Lung (tissue), 11 donors: ENCODE measurements at regions not wholly inside any gene's neighbourhood (a gene's known extent, or its start where the extent isn't known, plus 50 kb on each side); places are given as distances from the start of the nearest gene placed in this dataset.

Experiments used
- ATAC-seq: fragments of 200-7000 bp; cut with Tn5 transposase; one replicate; pipeline ENCODE4 v1.9.1; 2020; ENCODE audit warnings: moderate number of reproducible peaks; ENCODE audit not compliant: insufficient read depth, low FRiP score
- DNase-seq, 3 donors: peaks; one replicate each; pipeline ENCODE4 v3.0.0-alpha.2; 2013 to 2017
- H3K27ac ChIP-seq, 2 donors: one replicate each; pipeline ENCODE4 v1.5.1; 2013; ENCODE audit warnings: mild to moderate bottlenecking in 2 of 2, moderate library complexity in 2 of 2, control low read depth in 1 of 2, inconsistent platforms in 1 of 2, low read depth in 1 of 2, low read length in 1 of 2
- H3K27me3 ChIP-seq, 3 donors: one replicate each; pipeline ENCODE4 v1.5.1; 2013; ENCODE audit warnings: low read length in 2 of 3; ENCODE audit not compliant: control insufficient read depth in 3 of 3, insufficient read depth in 3 of 3
- H3K36me3 ChIP-seq, 4 donors: one replicate each; pipeline ENCODE4 v1.5.1; 2013; ENCODE audit warnings: low read length in 4 of 4, mild to moderate bottlenecking in 1 of 4, moderate library complexity in 1 of 4; ENCODE audit not compliant: control insufficient read depth in 4 of 4, insufficient read depth in 4 of 4
- H3K4me1 ChIP-seq, 5 donors: one replicate each; pipeline ENCODE4 v1.5.1; 2013; ENCODE audit warnings: low read length in 5 of 5, mild to moderate bottlenecking in 2 of 5, moderate library complexity in 1 of 5; ENCODE audit not compliant: control insufficient read depth in 5 of 5, insufficient read depth in 5 of 5
- H3K4me3 ChIP-seq: one replicate; pipeline ENCODE4 v1.5.1; 2013; ENCODE audit warnings: mild to moderate bottlenecking, control low read depth, moderate library complexity
- H3K9ac ChIP-seq, 2 donors: one replicate each; pipeline ENCODE4 v1.5.1; 2013; ENCODE audit warnings: low read length in 2 of 2, control low read depth in 1 of 2; ENCODE audit not compliant: insufficient read depth in 1 of 2
- H3K9me3 ChIP-seq, 4 donors: one replicate each; pipeline ENCODE4 v1.5.1; 2013; ENCODE audit warnings: low read length in 3 of 4, mild to moderate bottlenecking in 1 of 4, moderate library complexity in 1 of 4; ENCODE audit not compliant: control insufficient read depth in 4 of 4, insufficient read depth in 3 of 4
- CTCF ChIP-seq: IDR thresholded peaks from 2 replicates; pipeline ENCODE4 v1.5.1; 2012; ENCODE audit warnings: mild to moderate bottlenecking; ENCODE audit errors: control extremely low read depth, extremely low read depth
- WGBS, 2 donors: extraction: QIAGEN DNeasy Blood & Tissue Kit; methylation state at CpG; one replicate each; pipeline ENCODE4 v1.1.7; 2013; 5-methylcytosine and 5-hydroxymethylcytosine counted together
- donor health status: control.
- donor health status: control.
- donor health status: Bipolar disorder and iron deficiency.
- donor health status: healthy.
- donor health status: DM: yes; HTN: yes; CAD: no.

DNA sequence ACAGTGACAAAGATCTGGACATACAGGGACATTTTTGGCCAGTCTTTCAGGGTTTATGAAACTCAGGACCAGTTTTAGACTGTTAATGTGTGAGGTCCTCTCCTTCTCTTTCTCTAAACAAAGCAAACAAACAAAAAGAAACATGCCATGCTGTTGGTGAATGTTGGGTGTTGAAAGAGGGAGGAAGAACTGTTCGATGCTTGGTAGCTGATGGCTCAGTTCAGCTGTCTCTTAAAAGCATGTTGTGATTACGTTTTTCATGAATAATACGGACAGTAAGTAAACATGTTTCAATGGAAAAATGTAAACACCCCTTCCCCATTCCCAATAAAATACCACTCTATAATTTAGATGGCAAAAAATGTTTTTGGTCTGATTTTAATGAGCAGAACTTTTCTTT lies 219.1 kb downstream of the SEC23IP start:
- 61 to 63% methylated on average over 3 of the region's 3 CpGs for WGBS, 2 donors
- H3K9ac ChIP-seq: no peak overlapping the region
- no peaks in the 10 kb centered on the region for H3K9me3 ChIP-seq
- H3K4me3 ChIP-seq: no peak overlapping the region
- no peaks in the 10 kb centered on the region for H3K36me3 ChIP-seq
- DNase-seq: no peak
- H3K27ac ChIP-seq: no peak overlapping the region
- H3K4me1 ChIP-seq: no peaks in the 10 kb centered on the region
- no peak for TF ChIP-seq CTCF
- ATAC-seq: no peak
- H3K27me3 ChIP-seq: no peaks in the 10 kb centered on the region

DNA sequence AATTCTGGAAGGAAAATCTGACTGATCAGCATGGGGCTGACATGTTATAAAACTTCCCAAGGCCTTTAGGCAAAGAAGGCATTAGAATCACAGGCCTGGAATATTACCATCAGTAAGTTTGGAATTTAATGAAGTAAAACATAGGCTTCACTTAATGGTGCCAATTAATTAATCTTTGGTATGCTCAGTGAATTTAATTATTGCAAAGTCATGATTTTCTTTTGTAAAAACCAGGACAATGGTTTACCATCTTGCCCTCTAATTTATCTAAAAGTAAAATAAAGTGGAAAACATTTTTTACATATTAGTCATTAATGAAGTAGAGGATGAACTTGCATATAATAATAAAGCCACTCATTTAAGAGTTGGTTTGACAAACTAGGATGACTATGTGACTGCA lies 220.3 kb downstream of the SEC23IP start:
- no peak overlapping the region for H3K9ac ChIP-seq
- no peak overlapping the region for H3K27ac ChIP-seq
- H3K4me1 ChIP-seq: no peaks in the 10 kb centered on the region
- H3K9me3 ChIP-seq: no peaks in the 10 kb centered on the region
- H3K36me3 ChIP-seq: no peaks in the 10 kb centered on the region
- no peaks in the 10 kb centered on the region for H3K27me3 ChIP-seq
- TF ChIP-seq CTCF: no peak
- no peak overlapping the region for H3K4me3 ChIP-seq
- DNase-seq: no peak
- ATAC-seq: no peak

GRCh38 chr10:120115959-120116358 lies 223.4 kb downstream of the SEC23IP start:
- WGBS, 2 donors: 66 to 70% methylated on average over 6 of the region's 6 CpGs

More at GRCh38 chr10:120115959-120116358, 223.4 kb downstream of the SEC23IP start:
- H3K4me1 ChIP-seq: no peaks in the 10 kb centered on the region
- H3K4me3 ChIP-seq: no peak overlapping the region
- DNase-seq: no peak
- no peaks in the 10 kb centered on the region for H3K36me3 ChIP-seq
- peaks cover 0 to 2% (median 0%) of the 10 kb centered on the region in 3 donors for H3K27me3 ChIP-seq
- no peak overlapping the region for H3K9ac ChIP-seq
- H3K27ac ChIP-seq: no peak overlapping the region
- no peaks in the 10 kb centered on the region for H3K9me3 ChIP-seq
- no peak for ATAC-seq
- no peak for TF ChIP-seq CTCF
